ENCODE measurements at regions not wholly inside any gene's neighbourhood (a gene's known extent, or its start where the extent isn't known, plus 50 kb on each side); places are given as distances from the start of the nearest gene placed in this dataset.

DNA sequence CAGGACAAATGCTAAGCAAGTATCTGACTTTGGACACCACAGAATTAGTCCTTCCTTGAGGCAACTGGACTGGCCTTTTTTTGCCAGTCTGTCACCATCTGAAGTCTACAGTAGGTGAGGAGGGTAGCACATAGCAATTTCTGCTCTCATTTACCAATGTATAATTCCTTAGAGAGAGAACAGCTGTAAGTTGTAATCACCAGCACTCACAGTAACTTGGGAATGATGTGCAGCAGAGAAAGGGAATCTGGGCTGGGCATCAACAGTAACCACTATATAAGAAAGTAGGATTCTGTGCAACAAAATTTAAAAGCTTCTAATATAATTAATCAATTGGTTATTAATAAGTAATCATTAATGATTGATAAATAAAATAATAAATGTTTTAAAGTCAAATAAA is 86.3 kb upstream of the FAT3 start:
- Histone ChIP-seq H2AFZ (ENCODE audit: low read depth, low read length) (no peak overlapping the region), H3K4me1 (ENCODE audit: control insufficient read depth, extremely low read depth, insufficient read depth, low read length) (no peaks in the 10 kb centered on the region), H3K9me1 (replicated peaks; ENCODE audit: control insufficient read depth, extremely low read depth, insufficient read depth, low read length) (no peaks in the 10 kb centered on the region), H3K4me2 (ENCODE audit: insufficient read depth, low read length) (no peak overlapping the region), H3K79me2 (ENCODE audit: control insufficient read depth, insufficient read depth, low read length) (no peaks in the 10 kb centered on the region), H3K27me3 (ENCODE audit: control insufficient read depth in 2 of 2, insufficient read depth in 2 of 2, low read length in 2 of 2) (no peaks in the 10 kb centered on the region), H3K9me3 (replicated peaks; ENCODE audit: control insufficient read depth, insufficient read depth, low read length) (no peaks in the 10 kb centered on the region), H3K27ac (ENCODE audit: insufficient read depth, low read depth, low read length) (no peak overlapping the region), H3K9ac (replicated peaks; ENCODE audit: extremely low read depth, insufficient read depth, low read length) (no peak overlapping the region), H3K4me3 (replicated peaks in 1 of 3; ENCODE audit: insufficient read depth in 1 of 3, low read depth in 1 of 3, low read length in 3 of 3) (no peak overlapping the region), H4K20me1 (replicated peaks; ENCODE audit: control insufficient read depth, extremely low read depth, insufficient read depth, low read length) (no peaks in the 10 kb centered on the region), H3K36me3 (ENCODE audit: control insufficient read depth in 2 of 2, extremely low read depth in 1 of 2, insufficient read depth in 2 of 2, low read length in 2 of 2) (no peaks in the 10 kb centered on the region)
- CTCF ChIA-PET, result no interaction called here
- FAIRE-seq (no peak), DNase-seq (ENCODE audit: low read depth, low spot score) (no peak)
- BruUV-seq (replicated peaks), result no TSS peak
- TF ChIP-seq POLR2A (IDR thresholded peaks at IDR 0.05; ENCODE audit: low read depth, low read length) (no peak), FOS (IDR thresholded peaks at IDR 0.05; ENCODE audit: borderline replicate concordance, insufficient read depth, low read length) (no peak), POLR2AphosphoS5 (IDR thresholded peaks at IDR 0.05; ENCODE audit: insufficient read depth, low read depth, low read length) (no peak), GATA2 (IDR thresholded peaks at IDR 0.05; ENCODE audit: insufficient read depth, insufficient read length, low read depth, low read length) (no peak), MYC (IDR thresholded peaks at IDR 0.05; ENCODE audit: low read depth, low read length) (no peak), EZH2 (IDR thresholded peaks at IDR 0.05; ENCODE audit: borderline replicate concordance, low read depth, low read length, severe bottlenecking) (no peak), JUN (IDR thresholded peaks at IDR 0.05; ENCODE audit: borderline replicate concordance, insufficient read depth, insufficient read length, low read depth) (no peak)
- TF ChIP-seq, protein P1, sequence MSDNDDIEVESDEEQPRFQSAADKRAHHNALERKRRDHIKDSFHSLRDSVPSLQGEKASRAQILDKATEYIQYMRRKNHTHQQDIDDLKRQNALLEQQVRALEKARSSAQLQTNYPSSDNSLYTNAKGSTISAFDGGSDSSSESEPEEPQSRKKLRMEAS (IDR thresholded peaks at IDR 0.05; ENCODE audit: insufficient read depth, insufficient read length), result no peak
- TF ChIP-seq, protein P2, sequence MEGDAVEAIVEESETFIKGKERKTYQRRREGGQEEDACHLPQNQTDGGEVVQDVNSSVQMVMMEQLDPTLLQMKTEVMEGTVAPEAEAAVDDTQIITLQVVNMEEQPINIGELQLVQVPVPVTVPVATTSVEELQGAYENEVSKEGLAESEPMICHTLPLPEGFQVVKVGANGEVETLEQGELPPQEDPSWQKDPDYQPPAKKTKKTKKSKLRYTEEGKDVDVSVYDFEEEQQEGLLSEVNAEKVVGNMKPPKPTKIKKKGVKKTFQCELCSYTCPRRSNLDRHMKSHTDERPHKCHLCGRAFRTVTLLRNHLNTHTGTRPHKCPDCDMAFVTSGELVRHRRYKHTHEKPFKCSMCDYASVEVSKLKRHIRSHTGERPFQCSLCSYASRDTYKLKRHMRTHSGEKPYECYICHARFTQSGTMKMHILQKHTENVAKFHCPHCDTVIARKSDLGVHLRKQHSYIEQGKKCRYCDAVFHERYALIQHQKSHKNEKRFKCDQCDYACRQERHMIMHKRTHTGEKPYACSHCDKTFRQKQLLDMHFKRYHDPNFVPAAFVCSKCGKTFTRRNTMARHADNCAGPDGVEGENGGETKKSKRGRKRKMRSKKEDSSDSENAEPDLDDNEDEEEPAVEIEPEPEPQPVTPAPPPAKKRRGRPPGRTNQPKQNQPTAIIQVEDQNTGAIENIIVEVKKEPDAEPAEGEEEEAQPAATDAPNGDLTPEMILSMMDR (IDR thresholded peaks at IDR 0.05; ENCODE audit: extremely low read depth in 1 of 2, insufficient read depth in 1 of 2, low read depth in 1 of 2, low read length in 2 of 2), result no peak
- intact Hi-C loops (cut with micrococcal nuclease), result no loop called here
- dilution Hi-C loops (cut with MboI; ENCODE audit: extremely low pct_ligation_motif_present, low sequenced_read_pairs), result no loop called here
- POLR2A ChIA-PET, result no interaction called here

Data from endothelial cell of umbilical vein (primary cell).